Panc1 (cell line): ENCODE measurements at regions not wholly inside any gene's neighbourhood (a gene's known extent, or its start where the extent isn't known, plus 50 kb on each side); places are given as distances from the start of the nearest gene placed in this dataset.
A peak's percentile ranks its signal among the peaks of the same experiment; 100 is the strongest.

ENCODE experiments used
- ATAC-seq: fragments of 200-7000 bp; cut with Tn5 transposase; 2 replicates; pipeline ENCODE4 v1.9.1; 2020; ENCODE audit warnings: mild to moderate bottlenecking, moderate library complexity
- BruUV-seq: library from RNA; stranded (reverse); fragments of 400-500 nt; replicated peaks from 2 replicates; lab custom pipeline; 2021; lab: Mats Ljungman, UMichigan
- CTCF ChIA-PET: fragments of 300-600 bp; sonication (Branson Sonifier 250); formaldehyde crosslinking; loops from one replicate; lab custom pipeline; 2022; ENCODE audit warnings: antibody characterized with exemption; lab: Charles Lee
- POLR2A ChIA-PET: fragments of 300-600 bp; sonication (Branson Sonifier 250); formaldehyde crosslinking; loops from one replicate; lab custom pipeline; 2022; ENCODE audit warnings: antibody characterized with exemption; lab: Charles Lee
- DNase-seq: peaks from one replicate; pipeline ENCODE4 v3.0.0-alpha.2; 2010; ENCODE audit warnings: low read depth, low spot score
- H3K27ac ChIP-seq: 2 replicates; pipeline ENCODE4 v1.5.1; 2011; ENCODE audit warnings: mild to moderate bottlenecking, low read length, inconsistent platforms
- H3K27me3 ChIP-seq: fragments of 200-500 bp; sonication (Bioruptor generic); 2 replicates; pipeline ENCODE4 v1.6.0; 2014; ENCODE audit warnings: low read length, inconsistent platforms; ENCODE audit not compliant: control insufficient read depth, insufficient read depth
- H3K36me3 ChIP-seq: fragments of 200-500 bp; sonication (Bioruptor generic); 2 replicates; pipeline ENCODE4 v1.5.1; 2014; ENCODE audit warnings: inconsistent platforms, mild to moderate bottlenecking, low read length, moderate library complexity; ENCODE audit not compliant: control insufficient read depth, insufficient read depth
- H3K4me1 ChIP-seq: 2 replicates; pipeline ENCODE4 v1.5.1; 2011; ENCODE audit warnings: inconsistent platforms, mild to moderate bottlenecking, low read length, moderate library complexity; ENCODE audit not compliant: control insufficient read depth, insufficient read depth
- H3K4me3 ChIP-seq, 2 experiments: 2 replicates each; pipeline ENCODE4 v1.5.1; 2011 to 2012; ENCODE audit warnings: low read depth in 2 of 2, low read length in 2 of 2, mild to moderate bottlenecking in 2 of 2, inconsistent platforms in 1 of 2, moderate library complexity in 1 of 2
- H3K9me3 ChIP-seq: fragments of 200-500 bp; sonication (Bioruptor generic); 2 replicates; pipeline ENCODE4 v1.5.1; 2014; ENCODE audit warnings: low read depth, mild to moderate bottlenecking, inconsistent platforms, low read length, moderate library complexity; ENCODE audit not compliant: control insufficient read depth, insufficient read depth
- CTCF ChIP-seq: fragments of 450-650 bp; IDR thresholded peaks from 2 replicates; pipeline ENCODE4 v1.5.1; 2017; ENCODE audit warnings: mild to moderate bottlenecking
- POLR2AphosphoS5 ChIP-seq: IDR thresholded peaks from 2 replicates; pipeline ENCODE4 v1.6.1; 2012; ENCODE audit warnings: mild to moderate bottlenecking, low read depth, low read length, moderate library complexity
- REST ChIP-seq, 2 experiments: IDR thresholded peaks; 2 replicates each; pipeline ENCODE4 v1.6.1; 2011 to 2012; ENCODE audit warnings: low read depth in 2 of 2, control low read depth in 1 of 2, low read length in 1 of 2, mild to moderate bottlenecking in 1 of 2, moderate library complexity in 1 of 2; ENCODE audit not compliant: insufficient read depth in 1 of 2
- SIN3A ChIP-seq: IDR thresholded peaks from 2 replicates; pipeline ENCODE4 v1.6.1; 2012; ENCODE audit warnings: low read depth, mild to moderate bottlenecking, low read length, moderate library complexity, borderline replicate concordance; ENCODE audit not compliant: insufficient read depth
- TCF7L2 ChIP-seq: IDR thresholded peaks from 2 replicates; pipeline ENCODE4 v1.6.1; 2011; ENCODE audit warnings: mild to moderate bottlenecking, low read depth, low read length, inconsistent platforms
- in situ Hi-C: cut with HindIII; loops from 2 replicates; pipeline ENCODE4 v1.10.0; 2016; ENCODE audit warnings: low sequenced_read_pairs, low pct_unique_long_range_greater_than_20kb
- intact Hi-C: fragments of 100-400 bp; cut with micrococcal nuclease; formaldehyde crosslinking; loops from one replicate; pipeline ENCODE4 v1.10.0; 2022; ENCODE audit not compliant: unreplicated experiment

- no TSS peak for BruUV-seq
- no peaks in the 10 kb centered on the region for H3K27me3 ChIP-seq
- H3K27ac ChIP-seq, result no peak overlapping the region
- ChIA-PET CTCF (no interaction called here), POLR2A (no interaction called here)
- ATAC-seq, result no peak
- H3K4me3 ChIP-seq, result no peak overlapping the region
- no peaks in the 10 kb centered on the region for H3K4me1 ChIP-seq
- intact Hi-C loops, result no loop called here
- DNase-seq, result no peak
- H3K36me3 ChIP-seq, result no peaks in the 10 kb centered on the region
- H3K9me3 ChIP-seq, result no peaks in the 10 kb centered on the region
- in situ Hi-C loops, result no loop called here
- TF ChIP-seq TCF7L2, result no peak
These were observed 544.9 kb downstream of the TOX3 start for GRCh38 chr16:52002026-52002425.

GRCh38 chr16:51996516-51996915 lies 550.4 kb downstream of the TOX3 start:
- no peak for DNase-seq
- Histone ChIP-seq H3K9me3 (no peaks in the 10 kb centered on the region), H3K4me1 (no peaks in the 10 kb centered on the region), H3K4me3 (no peak overlapping the region), H3K36me3 (no peaks in the 10 kb centered on the region), H3K27me3 (no peaks in the 10 kb centered on the region), H3K27ac (no peak overlapping the region)
- intact Hi-C loops (no loop called here), in situ Hi-C loops (no loop called here)
- POLR2A ChIA-PET, result no interaction called here
- CTCF ChIA-PET, result no interaction called here
- BruUV-seq, result no TSS peak
- ATAC-seq, result no peak
- TF ChIP-seq SIN3A (no peak), REST (IDR thresholded peaks at IDR 0.05; ENCODE audit: insufficient read depth in 1 of 2, low read depth in 2 of 2, low read length in 1 of 2) (no peak), POLR2AphosphoS5 (no peak), CTCF (no peak), TCF7L2 (no peak)

- TF ChIP-seq POLR2AphosphoS5 (no peak), REST (IDR thresholded peaks at IDR 0.05; ENCODE audit: insufficient read depth in 1 of 2, low read depth in 2 of 2, low read length in 1 of 2) (no peak), SIN3A (no peak), TCF7L2 (no peak), CTCF (no peak)
- no peaks in the 10 kb centered on the region for H3K27me3 ChIP-seq
- POLR2A ChIA-PET, result no interaction called here
- H3K9me3 ChIP-seq, result no peaks in the 10 kb centered on the region
- BruUV-seq, result no TSS peak
- DNase-seq (peak; percentile 30), ATAC-seq (no peak)
- intact Hi-C loops (no loop called here), in situ Hi-C loops (no loop called here)
- H3K27ac ChIP-seq, result no peak overlapping the region
- no peak overlapping the region for H3K4me3 ChIP-seq
- CTCF ChIA-PET, result no interaction called here
- no peaks in the 10 kb centered on the region for H3K4me1 ChIP-seq
- no peaks in the 10 kb centered on the region for H3K36me3 ChIP-seq
These were observed 552.3 kb downstream of the TOX3 start for GRCh38 chr16:51994597-51994996.
